Right lobe of liver (tissue), 6 donors: ENCODE measurements at regions not wholly inside any gene's neighbourhood (a gene's known extent, or its start where the extent isn't known, plus 50 kb on each side); places are given as distances from the start of the nearest gene placed in this dataset.

ENCODE experiments used
- ATAC-seq, 4 donors: fragments of 200-7000 bp; cut with Tn5 transposase; one replicate each; pipeline ENCODE4 v1.9.1; 2020; ENCODE audit warnings: mild to moderate bottlenecking in 4 of 4, moderate library complexity in 4 of 4
- DNase-seq, 3 donors: peaks; one replicate each; pipeline ENCODE4 v3.0.0-alpha.2; 2020
- H3K27ac ChIP-seq, 3 donors: fragments of 200-600 bp; one replicate each; pipeline ENCODE4 v1.8.0; 2022
- H3K27me3 ChIP-seq, 2 donors: fragments of 200-600 bp; one replicate each; pipeline ENCODE4 v1.8.0; 2022
- H3K36me3 ChIP-seq, 4 donors: fragments of 200-600 bp; sonication (generic) in 1 of 4; one replicate each; pipeline versions ENCODE4 v1.5.1 to v1.8.0; 2017 to 2022; ENCODE audit warnings: control low read depth in 1 of 4
- H3K4me1 ChIP-seq, 4 donors: fragments of 200-600 bp; sonication (generic) in 1 of 4; one replicate each; pipeline versions ENCODE4 v1.5.1 to v1.8.0; 2017 to 2022; ENCODE audit warnings: control low read depth in 1 of 4
- H3K4me3 ChIP-seq, 3 donors: fragments of 200-600 bp; one replicate each; pipeline ENCODE4 v1.8.0; 2022
- H3K9me3 ChIP-seq, 4 donors: fragments of 200-600 bp; sonication (generic) in 1 of 4; one replicate each; pipeline versions ENCODE4 v1.5.1 to v1.8.0; 2017 to 2022; ENCODE audit warnings: control low read depth in 1 of 4
- POLR2A ChIP-seq: fragments of 450-650 bp; IDR thresholded peaks from one replicate; pipeline ENCODE4 v1.6.1; 2017; ENCODE audit warnings: antibody characterized with exemption, mild to moderate bottlenecking
- WGBS: methylation state at CpG from one replicate; pipeline ENCODE4 v1.1.6; 2018; ENCODE audit warnings: low coverage, low lambda C conversion rate; ENCODE audit not compliant: insufficient coverage; ENCODE audit errors: missing lambda C conversion rate; 5-methylcytosine and 5-hydroxymethylcytosine counted together
- intact Hi-C, 2 donors: fragments of 100-400 bp; cut with DNase I; formaldehyde crosslinking; loops; one replicate each; pipeline versions ENCODE4 v1.11.2 to v1.14.1; 2022
- TF ChIP-seq, protein P1 (sequence below), 4 donors: fragments of 200-600 bp in 3 of 4; fragments of 450-650 bp in 1 of 4; IDR thresholded peaks; one replicate each; pipeline versions ENCODE4 v1.5.1 to v1.8.0; 2016 to 2022; ENCODE audit warnings: antibody characterized with exemption in 4 of 4, mild to moderate bottlenecking in 2 of 4
- donor health status: DM: no; HTN: yes; CAD: no.
- donor health status: DM: no; HTN: no; CAD: no.
- donor health status: DM: no; HTN: no; CAD: no.
- donor health status: DM: no; HTN: yes; CAD: no.
- donor health status: DM: no; HTN: yes; CAD: no.

DNA sequence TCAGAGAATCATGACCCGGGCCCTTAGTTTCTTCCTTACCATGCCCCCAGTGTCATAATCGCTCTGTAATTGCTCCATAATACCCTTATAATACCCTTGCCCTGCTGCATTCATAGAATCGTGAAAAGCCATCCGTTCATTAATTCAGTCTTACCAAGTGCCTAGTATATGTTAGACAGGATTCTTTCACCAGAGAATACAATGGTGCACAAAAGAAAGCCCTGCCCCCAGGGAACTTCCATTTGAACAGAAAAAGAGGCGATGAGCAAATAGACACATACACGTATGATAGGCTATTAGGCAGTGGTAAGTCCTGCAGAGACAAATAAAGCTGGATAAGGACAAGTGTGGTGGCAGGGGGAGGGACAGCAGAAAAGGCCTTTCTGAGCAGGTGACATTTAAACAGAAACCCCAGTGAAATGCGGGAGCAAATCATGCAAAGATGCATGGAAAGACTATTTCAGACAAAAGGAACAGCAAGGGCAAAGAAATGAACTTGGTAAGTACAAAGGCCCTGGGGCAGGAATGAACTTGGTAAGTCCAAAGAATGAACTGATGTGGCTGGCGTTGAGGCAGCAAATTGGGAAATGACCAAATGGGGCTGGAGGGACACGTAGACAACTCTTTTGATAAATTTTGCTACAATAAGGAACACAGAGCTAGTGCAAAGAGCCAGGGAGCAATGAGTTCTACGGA lies 74.6 kb upstream of the CREB3L1 start:
- Histone ChIP-seq H3K4me1 (no peaks in the 10 kb centered on the region), H3K27ac (no peak overlapping the region), H3K9me3 (no peaks in the 10 kb centered on the region), H3K36me3 (no peaks in the 10 kb centered on the region), H3K27me3 (no peaks in the 10 kb centered on the region), H3K4me3 (no peak overlapping the region)
- 68% methylated on average over 10 of the region's 10 CpGs for WGBS
- intact Hi-C loops, result no loop called here
- no peak for ATAC-seq
- DNase-seq, result no peak
- TF ChIP-seq POLR2A, result no peak
- TF ChIP-seq, protein P1, sequence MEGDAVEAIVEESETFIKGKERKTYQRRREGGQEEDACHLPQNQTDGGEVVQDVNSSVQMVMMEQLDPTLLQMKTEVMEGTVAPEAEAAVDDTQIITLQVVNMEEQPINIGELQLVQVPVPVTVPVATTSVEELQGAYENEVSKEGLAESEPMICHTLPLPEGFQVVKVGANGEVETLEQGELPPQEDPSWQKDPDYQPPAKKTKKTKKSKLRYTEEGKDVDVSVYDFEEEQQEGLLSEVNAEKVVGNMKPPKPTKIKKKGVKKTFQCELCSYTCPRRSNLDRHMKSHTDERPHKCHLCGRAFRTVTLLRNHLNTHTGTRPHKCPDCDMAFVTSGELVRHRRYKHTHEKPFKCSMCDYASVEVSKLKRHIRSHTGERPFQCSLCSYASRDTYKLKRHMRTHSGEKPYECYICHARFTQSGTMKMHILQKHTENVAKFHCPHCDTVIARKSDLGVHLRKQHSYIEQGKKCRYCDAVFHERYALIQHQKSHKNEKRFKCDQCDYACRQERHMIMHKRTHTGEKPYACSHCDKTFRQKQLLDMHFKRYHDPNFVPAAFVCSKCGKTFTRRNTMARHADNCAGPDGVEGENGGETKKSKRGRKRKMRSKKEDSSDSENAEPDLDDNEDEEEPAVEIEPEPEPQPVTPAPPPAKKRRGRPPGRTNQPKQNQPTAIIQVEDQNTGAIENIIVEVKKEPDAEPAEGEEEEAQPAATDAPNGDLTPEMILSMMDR (IDR thresholded peaks at IDR 0.05), result no peak

DNA sequence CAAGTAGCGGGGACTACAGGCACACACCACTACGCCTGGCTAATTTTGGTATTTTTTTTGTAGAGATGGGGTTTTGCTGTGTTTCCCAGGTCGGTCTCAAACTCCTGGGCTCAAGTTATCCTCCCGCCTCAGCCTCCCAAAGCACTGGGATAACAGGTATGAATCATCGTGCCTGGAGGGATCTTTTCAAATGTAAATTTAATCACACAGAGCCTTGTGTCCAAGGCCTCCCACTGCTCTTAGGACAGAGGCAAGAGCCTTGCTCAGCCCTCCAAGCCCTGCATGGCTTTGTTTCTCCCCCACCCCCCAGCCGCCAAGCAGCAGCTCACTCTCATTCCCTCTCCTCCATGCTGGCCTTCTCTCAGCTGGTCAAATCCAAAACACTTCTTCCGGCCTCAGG lies 75.3 kb upstream of the CREB3L1 start:
- DNase-seq (no peak), ATAC-seq (no peak)
- no peaks in the 10 kb centered on the region for H3K27me3 ChIP-seq
- no peaks in the 10 kb centered on the region for H3K4me1 ChIP-seq
- H3K4me3 ChIP-seq, result no peak overlapping the region
- H3K36me3 ChIP-seq, result no peaks in the 10 kb centered on the region
- TF ChIP-seq, protein P1 (IDR thresholded peaks at IDR 0.05), result no peak
- TF ChIP-seq POLR2A, result no peak
- no peak overlapping the region for H3K27ac ChIP-seq
- 71% methylated on average over 4 of the region's 7 CpGs for WGBS
- no peaks in the 10 kb centered on the region for H3K9me3 ChIP-seq
- intact Hi-C loops, result no loop called here

DNA sequence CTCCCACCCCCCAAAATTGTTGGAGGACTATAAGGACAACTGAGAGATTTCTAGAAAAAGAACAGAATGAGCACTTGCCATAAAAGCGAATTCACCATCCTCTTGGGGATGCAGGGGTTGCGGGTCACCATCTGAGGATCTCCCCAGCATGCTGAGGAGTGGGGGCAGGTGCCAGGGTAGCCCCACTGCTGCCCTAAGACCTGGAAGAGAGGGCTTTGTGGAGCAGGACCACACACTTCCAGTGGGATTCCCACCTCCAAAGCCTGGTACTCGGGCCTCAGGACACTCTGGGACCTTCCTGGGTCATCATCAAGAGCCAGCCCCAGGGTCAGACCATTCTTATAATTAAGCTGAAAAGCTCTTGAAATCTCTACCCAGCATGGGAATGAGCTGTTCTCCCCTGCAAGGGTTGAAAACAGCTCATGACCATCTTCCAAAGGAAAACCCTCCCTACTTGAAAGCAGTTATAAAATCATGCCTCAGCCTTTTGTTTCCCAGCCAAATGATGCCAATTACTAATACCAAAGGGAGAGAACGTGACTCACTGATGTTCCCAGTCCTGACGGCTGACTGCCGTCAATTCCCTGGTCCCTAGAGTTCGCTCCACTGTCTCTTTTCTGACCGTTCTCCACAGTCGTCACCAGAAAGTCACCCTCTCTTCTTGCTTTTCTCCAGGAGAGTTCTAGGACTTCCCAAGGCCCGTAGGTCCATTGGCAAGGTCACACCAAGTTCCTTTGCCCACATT lies 76.8 kb upstream of the CREB3L1 start:
- no peaks in the 10 kb centered on the region for H3K9me3 ChIP-seq
- no peaks in the 10 kb centered on the region for H3K36me3 ChIP-seq
- H3K27me3 ChIP-seq, result no peaks in the 10 kb centered on the region
- WGBS, result 81% methylated on average over 6 of the region's 10 CpGs
- ATAC-seq (no peak), DNase-seq (no peak)
- no peak overlapping the region for H3K27ac ChIP-seq
- TF ChIP-seq, protein P1 (IDR thresholded peaks at IDR 0.05), result no peak
- TF ChIP-seq POLR2A, result no peak
- intact Hi-C loops, result no loop called here
- no peaks in the 10 kb centered on the region for H3K4me1 ChIP-seq
- no peak overlapping the region for H3K4me3 ChIP-seq

DNA sequence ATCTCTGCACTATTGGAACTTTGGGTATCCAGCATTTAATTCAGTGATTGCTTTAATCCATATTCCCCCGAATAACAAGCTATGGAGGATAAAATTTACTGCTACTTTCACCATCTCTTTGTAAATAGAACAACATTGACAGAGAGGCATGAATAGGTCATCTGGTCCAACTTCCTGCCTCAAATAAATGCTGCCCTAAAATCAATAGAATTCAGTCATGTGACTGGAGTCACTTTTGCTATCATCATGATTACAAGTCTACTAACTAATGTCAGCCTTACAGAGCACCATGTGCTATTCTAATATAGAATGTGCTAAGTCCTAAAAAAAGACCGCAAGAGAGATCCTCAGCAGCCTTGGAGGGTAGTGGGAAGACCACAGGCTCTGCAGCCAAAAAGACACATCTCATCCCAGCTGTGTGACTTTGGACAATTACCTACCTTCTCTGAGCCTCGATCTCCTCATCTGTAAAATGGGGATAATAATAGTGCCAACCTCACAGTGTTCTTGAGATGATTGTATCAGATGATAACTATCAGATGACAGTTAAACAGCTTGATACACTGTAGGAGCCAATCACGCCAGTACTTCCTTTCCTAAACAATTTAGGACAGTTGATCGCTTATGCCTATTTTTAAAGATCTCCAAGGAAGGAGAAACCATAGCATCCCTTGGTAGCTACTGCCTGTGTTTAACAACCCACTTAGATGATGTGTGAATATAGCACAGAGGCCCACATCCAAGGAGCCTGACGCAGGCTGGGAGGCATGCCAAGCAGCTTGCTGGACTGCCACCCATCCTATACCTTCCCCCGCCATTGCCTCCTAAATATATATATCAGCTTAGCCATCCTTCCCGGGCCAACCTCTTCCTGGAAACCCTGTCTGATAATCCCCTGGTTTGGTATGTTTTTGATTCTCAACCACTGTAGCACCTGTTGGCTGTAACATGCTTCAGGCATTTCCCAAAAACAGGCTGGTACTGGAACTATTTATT lies 77.3 kb upstream of the PHF21A start:
- intact Hi-C loops, result no loop called here
- H3K36me3 ChIP-seq, result no peaks in the 10 kb centered on the region
- no peak for TF ChIP-seq POLR2A
- TF ChIP-seq, protein P1 (IDR thresholded peaks at IDR 0.05), result no peak
- ATAC-seq (peak in 3 of 4 donors; percentile 45 to 90 (median 46)), DNase-seq (no peak)
- whole genome bisulfite sequencing, result 70% methylated on average over 8 of the region's 8 CpGs
- H3K27me3 ChIP-seq, result no peaks in the 10 kb centered on the region
- no peak overlapping the region for H3K4me3 ChIP-seq
- H3K27ac ChIP-seq, result no peak overlapping the region
- H3K4me1 ChIP-seq, result no peaks in the 10 kb centered on the region
- no peaks in the 10 kb centered on the region for H3K9me3 ChIP-seq
